Muscle of leg (tissue), 3 donors: ENCODE measurements at regions not wholly inside any gene's neighbourhood (a gene's known extent, or its start where the extent isn't known, plus 50 kb on each side); places are given as distances from the start of the nearest gene placed in this dataset.
"Not testable (repeated sequence)": the region's sequence is repeated elsewhere in the genome, so short reads cannot be mapped to it uniquely, and the experiment has no call there.

ENCODE experiments used
- DNase-seq: peaks from one replicate; pipeline ENCODE4 v3.0.0; 2013
- H3K27ac ChIP-seq: one replicate; pipeline ENCODE4 v1.5.1; 2013; ENCODE audit warnings: mild to moderate bottlenecking, low read length, control low read depth
- H3K27me3 ChIP-seq: one replicate; pipeline ENCODE4 v1.6.1; 2013; ENCODE audit warnings: low read length; ENCODE audit not compliant: control insufficient read depth, insufficient read depth
- H3K36me3 ChIP-seq: one replicate; pipeline ENCODE4 v1.6.1; 2013; ENCODE audit warnings: low read length; ENCODE audit not compliant: control insufficient read depth, insufficient read depth
- H3K4me1 ChIP-seq: one replicate; pipeline ENCODE4 v1.6.1; 2013; ENCODE audit warnings: low read length; ENCODE audit not compliant: control insufficient read depth, insufficient read depth
- H3K4me3 ChIP-seq: one replicate; pipeline ENCODE4 v1.5.1; 2013; ENCODE audit warnings: low read length, control low read depth
- H3K9me3 ChIP-seq: replicated peaks from 2 replicates; pipeline ENCODE4 v1.6.1; 2013; ENCODE audit warnings: low read depth, low read length; ENCODE audit not compliant: control insufficient read depth
- WGBS: methylation state at CpG from one replicate; pipeline ENCODE4 v1.1.5; 2013; ENCODE audit warnings: missing lambda C conversion rate; ENCODE audit not compliant: insufficient coverage; 5-methylcytosine and 5-hydroxymethylcytosine counted together

DNA sequence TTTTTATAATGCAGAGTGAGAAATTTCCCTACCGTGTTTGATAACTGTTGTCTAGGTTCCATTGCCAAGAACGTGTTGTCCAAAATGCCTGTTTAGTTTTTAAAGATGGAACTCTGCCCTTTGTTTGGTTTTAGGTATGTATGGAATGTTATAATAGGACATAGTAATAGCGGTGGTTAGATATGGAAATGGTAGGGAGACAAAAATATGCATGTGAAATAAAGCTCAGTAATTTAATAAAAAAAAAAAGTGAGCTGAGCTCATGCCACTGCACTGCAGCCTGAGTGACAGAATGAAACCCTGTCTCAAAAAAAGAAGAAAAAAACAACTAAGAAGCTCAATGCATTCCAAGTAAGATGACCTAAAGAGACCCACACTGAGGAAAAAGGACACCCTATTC lies 72.9 kb downstream of the ZNF783 start:
- Histone ChIP-seq H3K36me3 (no peaks in the 10 kb centered on the region), H3K4me1 (no peaks in the 10 kb centered on the region), H3K4me3 (no peak overlapping the region), H3K9me3 (peaks cover 2% of the 10 kb centered on the region), H3K27me3 (no peaks in the 10 kb centered on the region), H3K27ac (no peak overlapping the region)
- WGBS: 60% methylated on average over 1 of the region's 3 CpGs
- no peak for DNase-seq

DNA sequence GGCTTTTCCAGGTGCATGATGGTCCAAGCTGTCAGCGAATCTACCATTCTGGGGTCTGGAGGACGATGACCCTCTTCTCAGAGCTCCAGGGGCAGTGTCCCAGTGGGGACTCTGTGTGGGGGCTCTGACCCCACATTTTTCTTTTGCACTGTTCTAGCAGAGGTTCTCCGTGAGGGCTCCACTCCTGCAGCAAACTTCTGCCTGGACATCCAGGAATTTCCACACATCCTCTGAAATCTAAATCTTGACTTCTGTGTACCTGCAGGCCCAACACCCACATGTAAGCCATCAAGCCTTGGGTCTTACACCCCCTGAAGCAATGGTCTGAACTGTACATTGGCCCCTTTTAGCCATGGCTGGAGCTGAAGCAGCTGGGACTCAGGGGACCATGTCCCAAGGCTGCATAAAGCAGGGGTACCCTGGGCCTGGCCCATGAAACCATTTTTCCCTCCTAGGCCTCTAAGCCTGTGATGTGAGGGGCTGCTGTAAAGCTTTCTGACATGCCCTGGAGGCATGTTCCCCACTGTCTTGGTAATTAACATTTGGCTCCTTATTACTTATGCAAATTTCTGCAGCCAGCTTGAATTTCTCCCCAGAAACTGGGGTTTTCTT lies 86.9 kb downstream of the ZNF783 start:
- 56% methylated on average over 3 of the region's 3 CpGs for WGBS
- Histone ChIP-seq H3K4me1 (no peaks in the 10 kb centered on the region), H3K36me3 (no peaks in the 10 kb centered on the region), H3K27me3 (no peaks in the 10 kb centered on the region), H3K27ac (no peak overlapping the region), H3K4me3 (no peak overlapping the region), H3K9me3 (peaks cover 23% of the 10 kb centered on the region)
- no peak for DNase-seq

DNA sequence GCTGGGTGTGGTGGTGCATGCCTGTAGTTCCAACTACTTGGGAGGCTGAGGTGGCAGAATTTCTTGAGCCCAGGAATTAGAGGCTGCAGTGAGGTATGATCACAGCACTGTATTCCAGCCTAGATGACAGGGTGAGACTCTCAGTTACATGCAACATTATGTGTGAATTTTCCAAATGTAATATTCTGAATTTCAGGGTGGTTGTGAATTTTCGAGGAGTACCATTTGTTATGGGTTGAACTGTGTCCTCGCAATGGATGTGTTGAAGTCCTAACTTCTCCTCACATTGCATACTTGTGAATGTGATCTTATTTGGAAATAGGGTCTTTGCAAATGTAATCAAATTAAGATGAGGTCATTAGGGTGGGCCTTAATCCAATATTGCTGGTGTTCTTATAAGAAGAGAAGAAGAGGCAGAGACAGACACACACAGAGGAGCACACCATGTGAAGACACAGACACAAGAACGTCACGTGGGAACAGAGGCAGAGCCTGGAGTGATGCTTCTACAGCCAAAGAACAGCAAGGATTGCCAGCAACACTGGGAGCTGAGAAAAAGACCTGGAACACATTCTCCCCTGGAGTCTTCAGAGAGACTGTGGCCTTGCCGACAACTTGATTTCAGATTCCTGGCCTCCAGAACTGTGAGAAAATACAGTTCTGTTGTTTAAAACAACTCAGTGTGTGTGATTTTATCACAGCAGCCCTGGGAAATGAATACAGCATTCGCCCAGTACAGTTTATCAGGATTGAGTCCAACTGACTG lies 91.9 kb downstream of the ZNF783 start:
- no peaks in the 10 kb centered on the region for H3K27me3 ChIP-seq
- WGBS: 34% methylated on average over 4 of the region's 6 CpGs

DNA sequence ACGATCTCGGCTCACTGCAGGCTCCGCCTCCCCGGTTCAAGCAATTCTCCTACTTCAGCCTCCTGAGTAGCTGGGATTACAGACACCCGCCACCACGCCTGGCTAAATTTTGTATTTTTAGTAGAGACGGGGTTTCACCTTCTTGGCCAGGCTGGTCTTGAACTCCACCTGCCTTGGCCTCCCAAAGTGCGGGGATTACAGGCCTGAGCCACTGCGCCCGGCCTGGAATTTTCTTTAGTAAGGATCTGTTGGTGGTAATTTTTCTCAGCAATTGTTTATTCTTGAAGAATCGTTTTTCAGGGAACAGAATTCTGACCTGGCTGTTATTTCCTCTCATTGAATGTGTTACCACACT lies 93.0 kb downstream of the ZNF783 start:
- not testable (repeated sequence) for H3K27me3 ChIP-seq, H3K9me3 ChIP-seq, DNase-seq, H3K27ac ChIP-seq, H3K4me1 ChIP-seq, H3K36me3 ChIP-seq, H3K4me3 ChIP-seq
- WGBS: 85% methylated on average over 8 of the region's 11 CpGs

More for the DNA sequence above, 91.9 kb downstream of the ZNF783 start:
- no peaks in the 10 kb centered on the region for H3K4me1 ChIP-seq
- no peaks in the 10 kb centered on the region for H3K36me3 ChIP-seq
- no peak overlapping the region for H3K4me3 ChIP-seq
- no peak overlapping the region for H3K27ac ChIP-seq
- DNase-seq: peak; percentile 61
- H3K9me3 ChIP-seq: peaks cover 13% of the 10 kb centered on the region

DNA sequence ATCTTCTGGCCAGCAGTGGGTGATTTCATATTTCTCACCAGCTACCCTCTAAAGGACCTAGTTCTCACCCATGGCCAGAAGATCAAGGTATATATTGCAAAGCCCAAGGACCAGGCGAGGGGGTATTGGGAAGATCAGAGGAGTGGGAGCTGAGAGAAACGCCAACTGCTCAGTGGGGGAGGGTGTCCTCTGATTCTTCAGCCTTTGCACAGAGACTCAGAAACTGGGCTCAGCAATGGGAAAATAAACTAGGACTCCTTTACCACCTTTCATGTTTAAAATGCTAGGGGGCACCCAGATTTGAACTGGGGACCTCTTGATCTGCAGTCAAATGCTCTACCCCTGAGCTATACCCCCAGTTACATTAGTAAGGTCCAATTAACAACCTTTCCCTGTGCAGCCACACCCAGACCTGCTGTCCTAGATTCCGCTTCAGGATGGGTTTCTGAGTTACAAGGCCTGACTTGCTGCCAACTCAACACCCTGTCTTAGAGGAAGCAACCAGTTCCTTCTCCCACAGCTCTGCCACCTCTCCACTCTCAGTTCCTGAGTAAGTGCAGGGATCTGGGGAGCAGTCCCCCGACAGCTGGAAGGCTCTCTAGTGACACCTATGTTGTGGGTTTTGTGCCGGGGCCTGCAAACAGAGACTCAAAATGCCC lies 93.5 kb downstream of the ZNF783 start:
- no peak for DNase-seq
- Histone ChIP-seq H3K27ac (no peak overlapping the region), H3K36me3 (no peaks in the 10 kb centered on the region), H3K4me3 (no peak overlapping the region), H3K27me3 (no peaks in the 10 kb centered on the region), H3K9me3 (peaks cover 6% of the 10 kb centered on the region), H3K4me1 (no peaks in the 10 kb centered on the region)
- WGBS: 41% methylated on average over 3 of the region's 5 CpGs

DNA sequence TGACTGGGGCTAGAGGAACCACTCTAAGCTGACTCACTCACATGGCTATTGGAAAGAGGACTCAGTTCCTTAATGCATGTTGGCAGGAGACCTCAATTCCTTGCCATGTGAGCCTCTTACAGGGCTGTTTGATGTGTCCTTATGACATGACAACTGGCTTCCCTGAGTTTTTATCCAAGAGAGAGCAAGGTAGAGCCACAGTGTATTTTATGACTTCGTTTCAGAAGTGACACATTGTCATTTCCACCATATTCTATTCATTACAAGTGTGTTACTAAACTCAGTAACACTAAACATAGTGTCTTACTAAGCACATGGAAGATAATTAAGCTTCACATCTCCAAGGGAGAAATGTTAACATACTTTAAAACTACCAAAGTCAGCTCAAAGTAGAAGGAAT lies 98.2 kb downstream of the ZNF777 start:
- no peak overlapping the region for H3K4me3 ChIP-seq
- peaks cover 3% of the 10 kb centered on the region for H3K27me3 ChIP-seq
- WGBS: 20% methylated on average over 1 of the region's 1 CpG
- peaks cover 6% of the 10 kb centered on the region for H3K9me3 ChIP-seq
- H3K36me3 ChIP-seq: no peaks in the 10 kb centered on the region
- DNase-seq: no peak
- no peaks in the 10 kb centered on the region for H3K4me1 ChIP-seq
- H3K27ac ChIP-seq: no peak overlapping the region

DNA sequence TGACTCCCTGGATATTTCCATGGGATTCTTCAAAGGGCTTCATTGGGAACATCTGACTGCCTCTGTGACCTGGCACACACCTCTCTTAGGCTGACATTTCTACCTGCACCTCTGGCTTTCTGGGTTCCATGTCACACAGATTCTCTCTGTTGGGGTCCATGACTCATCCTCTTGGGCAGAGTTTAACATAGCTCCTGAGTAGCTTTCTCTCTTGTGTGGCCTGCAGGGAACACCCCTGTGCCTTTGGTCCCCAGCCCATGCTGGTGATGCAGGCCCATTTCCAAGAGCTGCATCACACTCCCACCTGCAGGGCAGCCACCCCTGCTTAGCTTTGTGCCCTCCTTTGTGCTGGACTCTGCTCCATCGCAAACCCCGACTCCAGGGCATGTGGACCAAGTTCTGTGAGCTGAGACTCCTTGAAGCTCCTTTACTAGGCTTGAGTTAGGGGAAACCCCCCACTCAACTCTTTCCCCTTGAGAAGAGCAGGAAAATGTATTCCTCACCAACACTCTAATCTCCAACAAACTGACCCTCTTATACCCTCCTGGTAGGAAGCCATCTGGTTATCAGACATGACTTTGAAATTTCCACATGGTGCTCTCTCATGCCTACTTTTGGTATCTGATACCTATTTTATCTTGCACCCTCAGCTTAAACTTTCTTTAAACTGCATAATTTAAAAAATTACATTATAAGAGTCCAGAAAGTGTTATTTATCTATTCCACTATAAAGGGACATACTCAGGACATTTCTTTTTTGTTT lies 93.3 kb downstream of the ZNF777 start:
- H3K27me3 ChIP-seq: peaks cover 3% of the 10 kb centered on the region
- H3K4me1 ChIP-seq: no peaks in the 10 kb centered on the region
- H3K9me3 ChIP-seq: no peaks in the 10 kb centered on the region
- no peaks in the 10 kb centered on the region for H3K36me3 ChIP-seq
- H3K27ac ChIP-seq: no peak overlapping the region
- H3K4me3 ChIP-seq: no peak overlapping the region
- no peak for DNase-seq
- WGBS: 100% methylated on average over 2 of the region's 2 CpGs

DNA sequence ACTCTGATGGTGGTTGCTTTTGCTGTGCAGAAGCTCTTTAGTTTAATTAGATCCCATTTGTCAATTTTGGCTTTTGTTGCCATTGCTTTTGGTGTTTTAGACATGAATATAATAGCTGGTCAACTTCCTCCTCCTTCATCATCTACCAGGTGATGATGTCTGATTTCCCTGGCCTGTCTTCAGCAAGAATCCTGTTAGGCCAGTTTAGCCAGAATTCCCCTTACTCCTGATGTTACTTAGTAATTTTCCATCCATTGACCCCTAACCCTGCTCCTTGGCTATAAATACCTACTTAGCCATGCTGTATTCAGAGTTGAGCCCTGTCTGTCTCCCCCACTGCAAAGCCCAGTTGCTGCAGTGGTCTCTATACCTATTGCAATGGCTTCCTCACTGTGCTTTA lies 91.4 kb downstream of the ZNF777 start:
- H3K4me1 ChIP-seq: no peaks in the 10 kb centered on the region
- H3K27me3 ChIP-seq: peaks cover 3% of the 10 kb centered on the region
- H3K4me3 ChIP-seq: no peak overlapping the region
- no peak overlapping the region for H3K27ac ChIP-seq
- no peak for DNase-seq
- H3K36me3 ChIP-seq: no peaks in the 10 kb centered on the region
- peaks cover 4% of the 10 kb centered on the region for H3K9me3 ChIP-seq

DNA sequence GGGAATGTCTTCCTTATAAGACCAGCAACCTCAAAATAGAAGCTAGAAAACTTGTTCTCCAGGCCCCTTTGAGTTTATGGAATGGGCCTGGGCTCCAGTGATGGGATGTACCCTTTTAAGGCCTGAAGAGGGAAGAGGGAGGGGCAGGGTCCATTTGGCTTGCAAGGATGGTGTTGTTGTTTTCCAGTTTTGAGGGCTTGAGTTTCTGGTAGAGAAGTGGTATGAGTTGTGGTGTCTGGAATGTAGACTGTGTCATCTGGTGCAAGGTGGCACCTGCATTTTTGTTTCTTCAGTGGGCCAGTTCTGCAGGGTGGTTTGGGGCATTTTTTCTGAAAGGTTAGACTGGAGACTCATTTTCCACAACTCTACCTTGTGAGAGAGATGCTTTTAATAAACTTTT lies 90.1 kb downstream of the ZNF777 start:
- H3K9me3 ChIP-seq: peaks cover 4% of the 10 kb centered on the region
- no peaks in the 10 kb centered on the region for H3K4me1 ChIP-seq
- no peak for DNase-seq
- no peaks in the 10 kb centered on the region for H3K36me3 ChIP-seq
- peaks cover 3% of the 10 kb centered on the region for H3K27me3 ChIP-seq
- H3K4me3 ChIP-seq: no peak overlapping the region
- H3K27ac ChIP-seq: no peak overlapping the region

DNA sequence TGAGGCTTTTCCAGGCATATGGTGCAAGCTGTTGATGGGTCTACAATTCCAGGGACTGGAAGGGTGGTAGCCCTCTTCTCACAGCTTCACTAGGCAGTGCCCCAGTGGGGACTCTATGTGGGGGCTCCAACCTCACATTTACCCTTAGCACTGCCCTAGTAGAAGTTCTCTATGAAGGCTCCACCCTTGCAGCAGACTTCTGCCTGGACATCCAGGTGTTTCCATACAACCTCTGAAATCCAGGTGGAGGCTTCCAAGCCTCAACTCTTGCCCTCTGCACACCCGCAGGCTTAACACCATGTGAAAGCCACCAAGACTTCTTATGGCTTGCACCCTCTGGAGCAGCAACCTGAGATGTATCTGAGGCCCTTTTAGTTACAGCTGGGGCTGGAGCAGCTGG lies 87.8 kb downstream of the ZNF777 start:
- Histone ChIP-seq H3K27me3 (no peaks in the 10 kb centered on the region), H3K9me3 (peaks cover 8% of the 10 kb centered on the region), H3K27ac (no peak overlapping the region), H3K4me1 (no peaks in the 10 kb centered on the region), H3K36me3 (no peaks in the 10 kb centered on the region), H3K4me3 (no peak overlapping the region)
- DNase-seq: no peak
- WGBS: 100% methylated on average over 1 of the region's 1 CpG
